ENCODE measurements at regions not wholly inside any gene's neighbourhood (a gene's known extent, or its start where the extent isn't known, plus 50 kb on each side); places are given as distances from the start of the nearest gene placed in this dataset.

- FAIRE-seq = no peak
Observed at GRCh38 chr13:40376867-40377535, 289.4 kb downstream of the FOXO1 start.

- FAIRE-seq = no peak
Observed at GRCh38 chr13:40377783-40378182, 288.7 kb downstream of the FOXO1 start.

GRCh38 chr13:40379196-40379595, 287.2 kb downstream of the FOXO1 start:
- no peak for FAIRE-seq

- no peak for FAIRE-seq
Observed at GRCh38 chr13:40379794-40380578, 286.5 kb downstream of the FOXO1 start.

DNA sequence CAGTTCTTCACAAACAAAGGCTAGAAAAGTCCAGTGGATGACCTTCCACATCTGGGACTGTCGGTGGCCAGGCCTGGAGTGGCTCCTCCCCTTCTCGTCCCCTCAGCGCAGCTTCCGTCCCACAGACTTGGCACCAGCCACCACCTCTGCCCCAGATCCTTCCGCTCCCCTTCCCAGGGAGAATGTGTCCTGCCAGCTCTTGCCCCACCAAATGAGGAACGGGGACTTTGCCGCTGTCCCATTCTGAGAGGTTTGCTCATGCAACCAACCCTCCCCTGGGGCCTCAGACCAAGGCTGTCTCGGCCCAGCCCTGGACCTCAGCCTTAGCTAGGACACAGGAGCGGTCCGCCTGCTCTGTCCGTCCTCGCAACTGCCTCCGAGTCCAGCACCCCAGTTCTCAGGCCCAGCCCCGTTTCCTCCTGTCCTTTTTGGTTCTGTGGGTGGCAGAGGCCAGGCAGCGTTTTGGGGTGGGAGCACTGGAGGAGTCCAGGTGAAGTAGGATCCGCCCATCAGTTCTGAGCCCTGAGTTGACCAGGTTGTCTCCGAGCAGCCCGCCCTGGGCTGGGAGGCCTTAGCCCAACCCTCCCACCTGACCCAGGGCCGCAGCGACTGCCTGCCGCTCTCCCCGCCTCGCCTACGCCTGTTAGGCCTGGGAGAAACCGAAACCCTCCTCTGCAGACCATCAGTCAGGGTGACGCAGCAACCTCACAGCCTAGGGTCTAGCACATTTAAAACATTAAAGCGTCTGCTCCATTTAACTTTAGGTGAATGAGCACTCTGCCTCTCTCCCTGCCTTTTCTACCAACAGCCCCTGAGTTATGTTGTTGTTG, 284.3 kb downstream of the FOXO1 start:
- FAIRE-seq = no peak

- no peak for FAIRE-seq
Observed at GRCh38 chr13:40383132-40383531, 283.3 kb downstream of the FOXO1 start.

GRCh38 chr13:40383885-40384284, 282.6 kb downstream of the FOXO1 start:
- FAIRE-seq = no peak

DNA sequence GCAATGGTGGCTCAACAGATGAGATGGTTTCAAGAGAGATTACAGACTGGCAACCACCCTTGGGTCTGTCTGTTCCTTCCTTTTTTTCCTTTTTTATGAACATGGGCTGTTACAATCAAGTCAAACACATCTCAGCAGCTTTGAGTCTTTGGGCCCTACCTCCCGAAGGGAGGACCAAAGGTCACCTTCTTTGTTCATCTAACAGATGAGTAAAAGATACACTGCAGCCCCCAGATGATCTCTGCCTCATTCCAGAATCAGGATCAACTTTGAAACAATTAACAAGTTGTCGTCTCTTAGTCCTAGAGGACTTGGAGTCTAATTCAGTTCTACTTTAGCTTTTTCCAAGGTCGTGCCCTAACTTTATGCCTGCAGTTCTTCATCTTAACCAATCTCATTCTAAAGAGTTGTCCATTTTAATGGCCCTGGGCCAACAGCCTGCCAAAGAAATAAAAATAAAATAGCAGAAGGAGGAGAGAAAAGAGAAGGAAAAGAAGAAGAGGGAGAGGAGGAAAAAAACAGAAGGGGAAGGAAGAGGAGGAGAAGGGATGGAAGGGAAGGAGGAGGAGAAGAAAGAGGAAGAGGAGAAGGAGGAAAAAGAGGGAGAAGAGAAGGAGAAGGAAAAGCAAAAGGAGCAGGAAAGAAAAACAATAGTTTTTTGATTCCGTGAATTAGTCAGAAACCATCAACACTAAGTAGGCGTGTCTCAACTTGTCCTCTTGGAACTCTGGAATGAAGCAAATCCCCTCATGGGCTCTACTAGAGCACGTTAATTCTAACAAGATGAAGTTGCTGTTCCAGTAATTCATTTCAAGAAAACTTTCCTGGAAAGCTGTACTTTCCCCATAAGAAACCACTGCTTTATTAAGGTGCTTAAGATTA, 281.2 kb downstream of the FOXO1 start:
- no peak for FAIRE-seq

- FAIRE-seq = no peak
Observed at GRCh38 chr13:40385858-40386180, 280.6 kb downstream of the FOXO1 start.

DNA sequence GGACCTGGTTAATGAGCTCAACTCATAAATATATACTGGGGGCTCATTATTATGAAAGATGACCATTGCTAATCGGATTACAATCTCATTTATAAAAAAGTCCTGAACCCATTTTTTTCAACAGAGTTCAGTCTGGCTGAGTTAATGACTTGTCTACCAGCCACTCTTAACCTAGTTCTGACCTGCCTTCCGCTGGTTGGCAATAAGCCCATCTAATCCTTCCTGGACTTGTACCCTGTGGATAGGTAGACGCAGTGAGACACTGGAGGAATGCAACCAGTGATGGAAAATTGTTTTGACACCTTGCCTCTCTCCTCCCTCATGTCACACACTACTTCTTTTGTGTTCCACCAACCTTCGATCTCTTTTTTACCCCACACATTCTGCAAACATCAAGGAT, 279.9 kb downstream of the FOXO1 start:
- FAIRE-seq = no peak

DNA sequence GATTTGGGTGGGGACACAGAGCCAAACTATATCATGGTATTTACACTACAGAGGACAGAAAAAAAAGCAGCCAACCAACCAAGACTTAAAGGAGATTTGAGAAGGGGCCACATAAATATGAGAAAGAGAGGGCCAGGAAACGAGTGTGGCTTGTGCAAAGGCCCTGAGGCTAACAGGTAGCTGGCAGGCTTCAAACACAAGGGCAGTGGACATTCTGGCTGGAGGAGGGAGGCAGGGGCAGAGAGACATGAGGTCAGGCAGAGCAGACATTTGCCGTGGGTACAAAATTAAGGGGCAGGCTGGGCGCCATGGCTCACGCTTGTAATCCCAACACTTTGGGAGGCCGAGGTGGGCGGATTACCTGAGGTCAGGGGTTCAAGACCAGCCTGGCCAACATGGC, 278.7 kb downstream of the FOXO1 start:
- no peak for FAIRE-seq

DNA sequence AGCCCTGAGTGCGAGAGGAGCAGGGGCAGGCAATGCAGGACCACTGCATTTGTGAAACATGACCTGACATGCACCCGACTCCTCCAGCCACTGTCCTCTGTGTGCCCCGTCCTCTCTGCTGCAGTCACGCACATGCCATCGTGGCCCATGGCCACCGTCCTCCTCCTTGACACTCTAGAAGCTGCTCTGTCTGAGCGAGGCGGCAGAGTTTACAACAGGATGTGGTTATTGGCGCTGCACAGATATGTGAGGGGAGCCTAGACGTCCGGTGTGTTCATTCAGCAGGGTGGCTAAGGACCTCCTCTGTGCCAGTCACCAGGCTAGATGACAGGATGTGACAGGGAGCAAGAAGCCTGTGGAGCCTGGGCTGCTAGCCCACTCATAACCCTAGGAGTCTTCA, 277.8 kb downstream of the FOXO1 start:
- no peak for FAIRE-seq

GRCh38 chr13:40389081-40389641, 277.3 kb downstream of the FOXO1 start:
- no peak for FAIRE-seq

GRCh38 chr13:40390401-40390916, 276.0 kb downstream of the FOXO1 start:
- FAIRE-seq = no peak

DNA sequence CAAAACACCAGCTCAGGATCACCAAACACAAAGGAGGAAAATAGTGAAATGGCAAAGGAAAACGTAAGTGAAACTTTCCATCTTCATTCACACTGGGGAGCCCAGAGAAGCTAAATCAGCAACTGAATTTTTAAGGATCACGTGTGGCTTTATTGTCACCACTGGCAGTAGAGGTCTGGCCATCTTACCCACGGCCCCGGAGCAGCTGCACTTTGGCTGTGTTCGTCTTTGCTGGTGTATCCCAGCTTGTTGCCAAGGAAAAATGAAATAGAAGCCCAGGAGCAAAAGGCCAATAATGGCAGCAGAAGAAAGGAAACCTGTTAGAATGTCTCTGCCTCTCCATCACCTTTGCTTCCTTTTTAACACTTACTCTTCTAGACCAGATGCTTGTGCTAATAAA, 274.7 kb downstream of the FOXO1 start:
- FAIRE-seq = no peak

DNA sequence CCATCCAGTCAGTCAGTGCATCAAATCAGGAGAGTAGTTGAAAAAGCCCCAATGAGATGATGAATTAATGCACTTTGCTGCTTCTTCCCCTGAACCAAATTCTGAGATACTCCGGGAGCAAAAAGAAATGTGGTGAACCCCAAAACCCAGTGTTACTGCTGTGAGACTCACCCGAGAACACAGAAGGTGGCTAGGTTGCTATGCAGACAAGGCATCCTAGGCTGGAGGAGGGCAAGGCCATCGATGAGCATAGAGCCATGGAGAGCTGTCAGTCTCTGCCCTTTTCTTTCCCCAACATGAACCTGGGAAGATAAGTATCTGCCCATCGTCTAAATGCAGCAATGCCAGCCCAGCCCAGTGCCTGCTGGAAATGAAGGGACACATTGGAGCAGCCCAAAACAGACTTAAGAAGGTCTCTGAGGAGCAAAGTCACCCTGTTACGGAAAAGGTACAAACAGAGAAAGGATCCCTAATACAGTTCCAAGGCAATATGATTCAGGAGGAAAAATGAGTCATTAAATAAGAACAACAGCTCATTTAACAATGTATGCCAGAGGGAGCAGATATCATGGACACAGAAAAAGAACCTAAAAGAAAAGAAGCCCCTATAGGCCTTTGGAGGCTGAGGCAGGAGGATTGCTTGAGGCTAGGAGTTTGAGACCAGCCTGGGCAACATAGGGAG, 272.0 kb downstream of the FOXO1 start:
- FAIRE-seq = no peak

- FAIRE-seq = no peak
Observed at GRCh38 chr13:40398065-40398464, 268.4 kb downstream of the FOXO1 start.

- FAIRE-seq = no peak
Observed at GRCh38 chr13:40399756-40400155, 266.7 kb downstream of the FOXO1 start.

- FAIRE-seq = no peak
Observed at GRCh38 chr13:40401911-40402776, 264.3 kb downstream of the FOXO1 start.

GRCh38 chr13:40402931-40403431, 263.5 kb downstream of the FOXO1 start:
- no peak for FAIRE-seq
